Left ventricle myocardium inferior (tissue), 1 donor: ENCODE measurements at regions not wholly inside any gene's neighbourhood (a gene's known extent, or its start where the extent isn't known, plus 50 kb on each side); places are given as distances from the start of the nearest gene placed in this dataset.

Source experiments
- DNase-seq: peaks from one replicate; pipeline ENCODE4 v3.0.0-alpha.2; 2020
- H3K27ac ChIP-seq: fragments of 200-600 bp; replicated peaks from 2 replicates; pipeline ENCODE4 v1.8.0; 2021
- H3K27me3 ChIP-seq: fragments of 200-600 bp; 2 replicates; pipeline ENCODE4 v1.8.0; 2021; ENCODE audit warnings: low read depth
- H3K36me3 ChIP-seq: fragments of 200-600 bp; 2 replicates; pipeline ENCODE4 v1.8.0; 2021
- H3K4me1 ChIP-seq: fragments of 200-600 bp; 2 replicates; pipeline ENCODE4 v1.8.0; 2021
- H3K4me3 ChIP-seq: fragments of 200-600 bp; 2 replicates; pipeline ENCODE4 v1.8.0; 2021; ENCODE audit warnings: mild to moderate bottlenecking, moderate library complexity
- H3K9me3 ChIP-seq: fragments of 200-600 bp; replicated peaks from 2 replicates; pipeline ENCODE4 v1.8.0; 2021
- CTCF ChIP-seq: fragments of 200-600 bp; IDR thresholded peaks from 2 replicates; pipeline ENCODE4 v1.8.0; 2021; ENCODE audit warnings: antibody characterized with exemption, mild to moderate bottlenecking, borderline replicate concordance
- intact Hi-C: fragments of 100-400 bp; cut with micrococcal nuclease; formaldehyde crosslinking; loops from one replicate; pipeline ENCODE4 v1.11.0; 2022
- donor health status: DM: no; HTN: yes; CAD: no; lungs with severe emphysema.

- intact Hi-C loops: no loop called here
- Histone ChIP-seq H3K27ac (no peak overlapping the region), H3K4me1 (no peaks in the 10 kb centered on the region), H3K4me3 (no peak overlapping the region), H3K27me3 (peaks cover 4% of the 10 kb centered on the region), H3K9me3 (peaks cover 28% of the 10 kb centered on the region), H3K36me3 (no peaks in the 10 kb centered on the region)
- TF ChIP-seq CTCF: no peak
- DNase-seq: no peak
Observed at GRCh38 chr1:223445402-223445801, 52.2 kb downstream of the CCDC185 start.

GRCh38 chr1:223453902-223454301 is 60.7 kb downstream of the CCDC185 start:
- H3K4me1 ChIP-seq: no peaks in the 10 kb centered on the region

GRCh38 chr1:223454959-223455358 is 61.7 kb downstream of the CCDC185 start:
- intact Hi-C loops: no loop called here
- H3K27me3 ChIP-seq: no peaks in the 10 kb centered on the region
- no peaks in the 10 kb centered on the region for H3K4me1 ChIP-seq
- no peak for DNase-seq
- TF ChIP-seq CTCF: no peak
- no peaks in the 10 kb centered on the region for H3K36me3 ChIP-seq
- no peak overlapping the region for H3K27ac ChIP-seq
- H3K4me3 ChIP-seq: no peak overlapping the region
- no peaks in the 10 kb centered on the region for H3K9me3 ChIP-seq

More at GRCh38 chr1:223453902-223454301, 60.7 kb downstream of the CCDC185 start:
- no peak for DNase-seq
- no peaks in the 10 kb centered on the region for H3K9me3 ChIP-seq
- H3K4me3 ChIP-seq: no peak overlapping the region
- no peaks in the 10 kb centered on the region for H3K36me3 ChIP-seq
- no peak for TF ChIP-seq CTCF
- H3K27ac ChIP-seq: no peak overlapping the region
- no peaks in the 10 kb centered on the region for H3K27me3 ChIP-seq
- intact Hi-C loops: no loop called here

DNA sequence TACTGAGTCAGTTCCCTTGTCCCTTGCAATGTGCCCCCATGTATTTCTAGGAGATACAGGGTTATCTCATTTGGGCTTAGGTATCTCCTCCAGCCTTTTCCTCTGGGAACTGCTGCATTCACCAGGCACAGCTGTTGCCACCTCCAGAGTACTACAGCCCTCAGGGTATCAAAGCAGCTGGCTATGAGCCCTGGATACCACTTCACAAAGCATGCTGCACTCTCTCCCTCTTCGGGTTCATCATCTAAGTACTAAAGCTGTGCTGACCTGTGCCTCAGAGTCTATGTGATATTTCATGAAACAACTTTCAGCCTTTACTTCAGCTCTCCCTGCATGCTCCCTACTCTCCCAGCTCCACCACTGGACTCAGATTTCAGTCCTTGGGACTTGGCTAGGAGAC is 62.3 kb downstream of the CCDC185 start:
- H3K4me3 ChIP-seq: no peak overlapping the region
- TF ChIP-seq CTCF: no peak
- no peaks in the 10 kb centered on the region for H3K36me3 ChIP-seq
- no peak for DNase-seq
- H3K27me3 ChIP-seq: no peaks in the 10 kb centered on the region
- H3K9me3 ChIP-seq: no peaks in the 10 kb centered on the region
- no peak overlapping the region for H3K27ac ChIP-seq
- intact Hi-C loops: no loop called here
- H3K4me1 ChIP-seq: no peaks in the 10 kb centered on the region

DNA sequence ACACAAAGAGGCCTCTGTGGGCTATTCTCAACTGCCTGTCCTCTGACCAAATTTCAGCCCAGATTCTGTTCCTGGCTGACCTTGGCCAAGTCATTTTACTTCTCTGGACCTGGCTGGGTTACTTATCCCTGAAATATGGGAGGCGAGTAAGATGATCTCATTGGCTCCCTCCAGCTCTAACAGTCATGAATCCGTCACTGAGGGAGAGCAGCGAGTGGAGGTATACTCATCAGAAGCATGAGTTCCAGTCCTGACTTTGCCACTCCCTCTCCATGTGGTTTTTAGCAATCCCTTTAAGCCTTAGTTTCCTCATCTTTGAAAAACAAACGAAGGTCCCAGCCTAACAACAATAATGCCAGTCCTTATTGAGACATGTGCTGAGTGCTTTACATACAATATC is 63.5 kb downstream of the CCDC185 start:
- intact Hi-C loops: no loop called here
- no peak overlapping the region for H3K4me3 ChIP-seq
- H3K27ac ChIP-seq: no peak overlapping the region
- no peaks in the 10 kb centered on the region for H3K4me1 ChIP-seq
- H3K9me3 ChIP-seq: no peaks in the 10 kb centered on the region
- no peaks in the 10 kb centered on the region for H3K27me3 ChIP-seq
- H3K36me3 ChIP-seq: no peaks in the 10 kb centered on the region
- TF ChIP-seq CTCF: no peak
- DNase-seq: no peak

GRCh38 chr1:223460566-223461189 is 67.5 kb downstream of the CCDC185 start:
- DNase-seq: no peak
- intact Hi-C loops: no loop called here
- Histone ChIP-seq H3K9me3 (no peaks in the 10 kb centered on the region), H3K4me3 (no peak overlapping the region), H3K4me1 (no peaks in the 10 kb centered on the region), H3K27ac (no peak overlapping the region), H3K36me3 (no peaks in the 10 kb centered on the region), H3K27me3 (no peaks in the 10 kb centered on the region)
- TF ChIP-seq CTCF: no peak
